HepG2 (cell line): ENCODE measurements at regions not wholly inside any gene's neighbourhood (a gene's known extent, or its start where the extent isn't known, plus 50 kb on each side); places are given as distances from the start of the nearest gene placed in this dataset.
A peak's percentile ranks its signal among the peaks of the same experiment; 100 is the strongest.

Experiments
- AGO1 ChIP-seq: fragments of 200-400 bp; formaldehyde crosslinking; IDR thresholded peaks from 2 replicates; pipeline ENCODE4 v1.6.1; 2017; ENCODE audit warnings: mild to moderate bottlenecking, low read depth, low read length, moderate library complexity; ENCODE audit not compliant: poor library complexity, severe bottlenecking
- ATF4 ChIP-seq, 2 experiments: fragments of 450-650 bp in 1 of 2; sonication (generic) in 1 of 2; formaldehyde crosslinking; IDR thresholded peaks; 2 replicates each; pipeline versions ENCODE4 v1.5.0 to v1.8.0; 2020 to 2022; ENCODE audit warnings: mild to moderate bottlenecking in 1 of 2, missing genetic modification reagents in 1 of 2
- CBX5 ChIP-seq: sonication (generic); formaldehyde crosslinking; IDR thresholded peaks from 2 replicates; pipeline ENCODE4 v1.4.0; 2020; ENCODE audit warnings: missing genetic modification reagents, borderline replicate concordance
- ELF1 ChIP-seq: sonication (generic); formaldehyde crosslinking; IDR thresholded peaks from 2 replicates; pipeline ENCODE4 v1.4.0; 2020; ENCODE audit warnings: missing genetic modification reagents
- HDAC2 ChIP-seq: sonication (generic); formaldehyde crosslinking; IDR thresholded peaks from 2 replicates; pipeline ENCODE4 v1.4.0; 2020; ENCODE audit warnings: missing genetic modification reagents
- HNRNPLL ChIP-seq: fragments of 200-400 bp; formaldehyde crosslinking; IDR thresholded peaks from 2 replicates; pipeline ENCODE4 v1.6.1; 2017; ENCODE audit warnings: mild to moderate bottlenecking, low read depth, low read length; ENCODE audit not compliant: poor library complexity, severe bottlenecking
- IRX3 ChIP-seq: sonication (generic); formaldehyde crosslinking; IDR thresholded peaks from 2 replicates; pipeline ENCODE4 v1.8.1; 2023; ENCODE audit warnings: mild to moderate bottlenecking, low read depth, missing genetic modification reagents, borderline replicate concordance
- KAT8 ChIP-seq: IDR thresholded peaks from 2 replicates; pipeline ENCODE4 v1.6.1; 2016; ENCODE audit warnings: missing genetic modification reagents, missing compliant biosample characterization
- MIER2 ChIP-seq: IDR thresholded peaks from 2 replicates; pipeline ENCODE4 v1.6.1; 2016; ENCODE audit warnings: missing biosample characterization, missing genetic modification reagents
- MYC ChIP-seq: sonication (generic); formaldehyde crosslinking; IDR thresholded peaks from 2 replicates; pipeline ENCODE4 v1.9.0; 2021; ENCODE audit warnings: missing genetic modification reagents, borderline replicate concordance
- PCBP2 ChIP-seq: fragments of 200-400 bp; formaldehyde crosslinking; optimal IDR thresholded peaks from 2 replicates; pipeline ENCODE3; 2018; ENCODE audit warnings: low read length, low read depth; ENCODE audit not compliant: poor library complexity, severe bottlenecking
- SALL1 ChIP-seq: sonication (generic); formaldehyde crosslinking; IDR thresholded peaks from 2 replicates; pipeline ENCODE4 v1.8.0; 2022; ENCODE audit warnings: mild to moderate bottlenecking, missing genetic modification reagents
- TBL1XR1 ChIP-seq: fragments of 150-350 bp; IDR thresholded peaks from 2 replicates; pipeline ENCODE4 v1.6.1; 2014; ENCODE audit warnings: borderline replicate concordance, low read length; ENCODE audit not compliant: partially characterized antibody
- TBX3 ChIP-seq: fragments of 450-650 bp; IDR thresholded peaks from 2 replicates; pipeline ENCODE4 v1.6.1; 2017; ENCODE audit warnings: antibody characterized with exemption, mild to moderate bottlenecking, inconsistent platforms, borderline replicate concordance
- TOPORS ChIP-seq: sonication (generic); formaldehyde crosslinking; IDR thresholded peaks from 2 replicates; pipeline ENCODE4 v1.8.0; 2023; ENCODE audit warnings: mild to moderate bottlenecking, missing genetic modification reagents
- ZNF251 ChIP-seq: sonication (generic); formaldehyde crosslinking; IDR thresholded peaks from 2 replicates; pipeline ENCODE4 v1.9.0; 2021; ENCODE audit warnings: mild to moderate bottlenecking, missing genetic modification reagents
- ZNF282 ChIP-seq: fragments of 450-650 bp; IDR thresholded peaks from 2 replicates; pipeline ENCODE4 v1.6.1; 2018; ENCODE audit not compliant: partially characterized antibody
- ZNF337 ChIP-seq: sonication (generic); formaldehyde crosslinking; IDR thresholded peaks from 2 replicates; pipeline ENCODE4 v1.5.1; 2020; ENCODE audit warnings: missing genetic modification reagents, low read depth, mild to moderate bottlenecking, borderline replicate concordance
- ZNF597 ChIP-seq: sonication (generic); formaldehyde crosslinking; IDR thresholded peaks from 2 replicates; pipeline ENCODE4 v1.5.0; 2020; ENCODE audit warnings: missing genetic modification reagents
- ZNF7 ChIP-seq: IDR thresholded peaks from 2 replicates; pipeline ENCODE4 v1.6.1; 2016; ENCODE audit warnings: missing biosample characterization, missing genetic modification reagents
- ZNF83 ChIP-seq: sonication (generic); formaldehyde crosslinking; IDR thresholded peaks from 2 replicates; pipeline ENCODE4 v1.4.0; 2020; ENCODE audit warnings: missing genetic modification reagents, mild to moderate bottlenecking, borderline replicate concordance
- TF ChIP-seq, protein P1 (sequence below): sonication (generic); formaldehyde crosslinking; IDR thresholded peaks from 2 replicates; pipeline ENCODE4 v1.4.0; 2020; ENCODE audit warnings: missing genetic modification reagents, borderline replicate concordance
- TF ChIP-seq, protein P2 (sequence below): sonication (generic); formaldehyde crosslinking; IDR thresholded peaks from 2 replicates; pipeline ENCODE4 v1.4.0; 2020; ENCODE audit warnings: missing genetic modification reagents, borderline replicate concordance

- no peak for TF ChIP-seq ZNF7 (CRISPR knock-in tag)
- TF ChIP-seq, protein P1, sequence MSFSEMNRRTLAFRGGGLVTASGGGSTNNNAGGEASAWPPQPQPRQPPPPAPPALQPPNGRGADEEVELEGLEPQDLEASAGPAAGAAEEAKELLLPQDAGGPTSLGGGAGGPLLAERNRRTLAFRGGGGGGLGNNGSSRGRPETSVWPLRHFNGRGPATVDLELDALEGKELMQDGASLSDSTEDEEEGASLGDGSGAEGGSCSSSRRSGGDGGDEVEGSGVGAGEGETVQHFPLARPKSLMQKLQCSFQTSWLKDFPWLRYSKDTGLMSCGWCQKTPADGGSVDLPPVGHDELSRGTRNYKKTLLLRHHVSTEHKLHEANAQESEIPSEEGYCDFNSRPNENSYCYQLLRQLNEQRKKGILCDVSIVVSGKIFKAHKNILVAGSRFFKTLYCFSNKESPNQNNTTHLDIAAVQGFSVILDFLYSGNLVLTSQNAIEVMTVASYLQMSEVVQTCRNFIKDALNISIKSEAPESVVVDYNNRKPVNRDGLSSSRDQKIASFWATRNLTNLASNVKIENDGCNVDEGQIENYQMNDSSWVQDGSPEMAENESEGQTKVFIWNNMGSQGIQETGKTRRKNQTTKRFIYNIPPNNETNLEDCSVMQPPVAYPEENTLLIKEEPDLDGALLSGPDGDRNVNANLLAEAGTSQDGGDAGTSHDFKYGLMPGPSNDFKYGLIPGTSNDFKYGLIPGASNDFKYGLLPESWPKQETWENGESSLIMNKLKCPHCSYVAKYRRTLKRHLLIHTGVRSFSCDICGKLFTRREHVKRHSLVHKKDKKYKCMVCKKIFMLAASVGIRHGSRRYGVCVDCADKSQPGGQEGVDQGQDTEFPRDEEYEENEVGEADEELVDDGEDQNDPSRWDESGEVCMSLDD (CRISPR knock-in tag) = peak; percentile 32; the same call in 1 of the 2 replicates
- no peak for TF ChIP-seq TOPORS
- TF ChIP-seq HNRNPLL = no peak
- peak; percentile 72 for TF ChIP-seq KAT8 (CRISPR knock-in tag)
- TF ChIP-seq TBX3 = no peak
- TF ChIP-seq, protein P2, sequence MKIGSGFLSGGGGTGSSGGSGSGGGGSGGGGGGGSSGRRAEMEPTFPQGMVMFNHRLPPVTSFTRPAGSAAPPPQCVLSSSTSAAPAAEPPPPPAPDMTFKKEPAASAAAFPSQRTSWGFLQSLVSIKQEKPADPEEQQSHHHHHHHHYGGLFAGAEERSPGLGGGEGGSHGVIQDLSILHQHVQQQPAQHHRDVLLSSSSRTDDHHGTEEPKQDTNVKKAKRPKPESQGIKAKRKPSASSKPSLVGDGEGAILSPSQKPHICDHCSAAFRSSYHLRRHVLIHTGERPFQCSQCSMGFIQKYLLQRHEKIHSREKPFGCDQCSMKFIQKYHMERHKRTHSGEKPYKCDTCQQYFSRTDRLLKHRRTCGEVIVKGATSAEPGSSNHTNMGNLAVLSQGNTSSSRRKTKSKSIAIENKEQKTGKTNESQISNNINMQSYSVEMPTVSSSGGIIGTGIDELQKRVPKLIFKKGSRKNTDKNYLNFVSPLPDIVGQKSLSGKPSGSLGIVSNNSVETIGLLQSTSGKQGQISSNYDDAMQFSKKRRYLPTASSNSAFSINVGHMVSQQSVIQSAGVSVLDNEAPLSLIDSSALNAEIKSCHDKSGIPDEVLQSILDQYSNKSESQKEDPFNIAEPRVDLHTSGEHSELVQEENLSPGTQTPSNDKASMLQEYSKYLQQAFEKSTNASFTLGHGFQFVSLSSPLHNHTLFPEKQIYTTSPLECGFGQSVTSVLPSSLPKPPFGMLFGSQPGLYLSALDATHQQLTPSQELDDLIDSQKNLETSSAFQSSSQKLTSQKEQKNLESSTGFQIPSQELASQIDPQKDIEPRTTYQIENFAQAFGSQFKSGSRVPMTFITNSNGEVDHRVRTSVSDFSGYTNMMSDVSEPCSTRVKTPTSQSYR (CRISPR knock-in tag) = peak; percentile 97
- TF ChIP-seq MYC (CRISPR knock-in tag) = no peak
- no peak for TF ChIP-seq ATF4 (CRISPR knock-in tag; IDR thresholded peaks at IDR 0.05)
- no peak for TF ChIP-seq ZNF282
- TF ChIP-seq ZNF337 (CRISPR knock-in tag) = no peak
- no peak for TF ChIP-seq ZNF83
- TF ChIP-seq TBL1XR1 = peak; percentile 24
- no peak for TF ChIP-seq PCBP2
- peak; percentile 57; the same call in 1 of the 2 replicates for TF ChIP-seq HDAC2 (CRISPR knock-in tag)
- peak; percentile 78 for TF ChIP-seq SALL1 (CRISPR knock-in tag)
- no peak for TF ChIP-seq ZNF251 (CRISPR knock-in tag)
- TF ChIP-seq ZNF597 (CRISPR knock-in tag) = no peak
- no peak for TF ChIP-seq AGO1
- peak; percentile 59; the same call in 1 of the 2 replicates for TF ChIP-seq CBX5
- no peak for TF ChIP-seq IRX3 (CRISPR knock-in tag)
- peak; percentile 61; the same call in 1 of the 2 replicates for TF ChIP-seq MIER2 (CRISPR knock-in tag)
- TF ChIP-seq ELF1 (CRISPR knock-in tag) = no peak
These were observed 131.3 kb downstream of the FHDC1 start (continued) for GRCh38 chr4:153067376-153067775.
